ENCODE measurements at regions not wholly inside any gene's neighbourhood (a gene's known extent, or its start where the extent isn't known, plus 50 kb on each side); places are given as distances from the start of the nearest gene placed in this dataset.

- FAIRE-seq (no peak), DNase-seq (ENCODE audit: insufficient read length, low spot score) (no peak)
- TF ChIP-seq SPI1 (IDR thresholded peaks at IDR 0.05; ENCODE audit: low read depth, low read length) (no peak), TAF1 (IDR thresholded peaks at IDR 0.05; ENCODE audit: low read depth, low read length) (no peak), POLR2AphosphoS5 (IDR thresholded peaks at IDR 0.05; ENCODE audit: low read depth, low read length) (no peak), POLR2A (IDR thresholded peaks at IDR 0.05; ENCODE audit: low read depth, low read length) (no peak), PAX5 (IDR thresholded peaks at IDR 0.05; ENCODE audit: insufficient read depth, low read length, severe bottlenecking) (no peak), POU2F2 (IDR thresholded peaks at IDR 0.05; ENCODE audit: low read depth, low read length) (no peak)
These were observed 455.6 kb upstream of the COBL start for GRCh38 chr7:51772190-51772589.

- DNase-seq (ENCODE audit: insufficient read length, low spot score) (no peak), FAIRE-seq (no peak)
- no peak for TF ChIP-seq TAF1 (IDR thresholded peaks at IDR 0.05; ENCODE audit: low read depth, low read length)
- TF ChIP-seq SPI1 (IDR thresholded peaks at IDR 0.05; ENCODE audit: low read depth, low read length) = no peak
- TF ChIP-seq PAX5 (IDR thresholded peaks at IDR 0.05; ENCODE audit: insufficient read depth, low read length, severe bottlenecking) = no peak
- no peak for TF ChIP-seq POLR2AphosphoS5 (IDR thresholded peaks at IDR 0.05; ENCODE audit: low read depth, low read length)
These were observed 448.4 kb upstream of the COBL start for GRCh38 chr7:51764976-51765375.

DNA sequence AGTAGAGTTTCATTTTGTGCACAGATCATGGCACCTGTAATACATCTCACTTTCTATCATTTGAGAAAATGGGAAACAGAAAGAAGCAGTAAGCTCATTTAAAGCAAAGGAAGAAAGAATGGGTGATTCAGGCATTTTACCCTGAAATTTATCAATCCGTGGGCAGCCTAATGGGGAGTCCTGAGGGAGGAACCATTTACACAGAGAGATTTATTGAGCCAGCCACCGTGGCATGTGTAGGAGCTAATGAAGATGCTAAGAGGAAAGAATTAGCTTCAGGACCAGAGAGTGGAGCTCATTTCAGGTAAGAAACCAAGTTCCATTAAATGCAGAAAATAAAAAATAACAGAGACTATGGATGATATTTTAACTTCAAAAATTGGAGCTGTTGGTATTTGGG is 443.4 kb upstream of the COBL start:
- FAIRE-seq = no peak
- no peak for TF ChIP-seq PAX5 (IDR thresholded peaks at IDR 0.05; ENCODE audit: insufficient read depth, low read length, severe bottlenecking)
- TF ChIP-seq SPI1 (IDR thresholded peaks at IDR 0.05; ENCODE audit: low read depth, low read length) = no peak
- TF ChIP-seq POLR2A (IDR thresholded peaks at IDR 0.05; ENCODE audit: low read depth, low read length) = no peak
- TF ChIP-seq POU2F2 (IDR thresholded peaks at IDR 0.05; ENCODE audit: low read depth, low read length) = no peak
- no peak for TF ChIP-seq TAF1 (IDR thresholded peaks at IDR 0.05; ENCODE audit: low read depth, low read length)
- TF ChIP-seq POLR2AphosphoS5 (IDR thresholded peaks at IDR 0.05; ENCODE audit: low read depth, low read length) = no peak
- DNase-seq (ENCODE audit: insufficient read length, low spot score) = no peak

GRCh38 chr7:51757960-51758359 is 441.4 kb upstream of the COBL start:
- DNase-seq (ENCODE audit: insufficient read length, low spot score) (no peak), FAIRE-seq (no peak)
- no peak for TF ChIP-seq POLR2A (IDR thresholded peaks at IDR 0.05; ENCODE audit: low read depth, low read length)
- no peak for TF ChIP-seq SPI1 (IDR thresholded peaks at IDR 0.05; ENCODE audit: low read depth, low read length)
- no peak for TF ChIP-seq TAF1 (IDR thresholded peaks at IDR 0.05; ENCODE audit: low read depth, low read length)
- TF ChIP-seq POU2F2 (IDR thresholded peaks at IDR 0.05; ENCODE audit: low read depth, low read length) = no peak
- no peak for TF ChIP-seq POLR2AphosphoS5 (IDR thresholded peaks at IDR 0.05; ENCODE audit: low read depth, low read length)
- TF ChIP-seq PAX5 (IDR thresholded peaks at IDR 0.05; ENCODE audit: insufficient read depth, low read length, severe bottlenecking) = no peak

DNA sequence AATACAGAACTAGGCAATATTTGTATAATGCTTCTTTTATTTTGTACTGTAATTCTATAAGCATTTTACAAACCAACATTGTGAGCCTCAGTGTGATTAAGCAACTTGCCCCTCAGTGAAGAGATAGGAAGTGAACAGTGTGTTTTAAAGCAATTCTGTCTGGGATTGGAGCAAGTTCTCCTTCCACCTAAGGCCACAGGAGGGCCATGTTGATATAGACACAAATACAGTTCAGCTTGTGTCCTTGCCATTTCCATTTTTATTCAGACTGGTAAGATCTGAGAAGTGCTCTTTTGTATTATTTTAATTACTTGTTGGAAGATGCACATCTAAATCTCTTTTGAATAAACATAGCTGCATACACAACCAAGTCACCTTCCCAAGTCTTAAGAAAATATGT is 416.3 kb upstream of the COBL start:
- FAIRE-seq (no peak), DNase-seq (ENCODE audit: insufficient read length, low spot score) (no peak)
- no peak for TF ChIP-seq POU2F2 (IDR thresholded peaks at IDR 0.05; ENCODE audit: low read depth, low read length)
- TF ChIP-seq SPI1 (IDR thresholded peaks at IDR 0.05; ENCODE audit: low read depth, low read length) = no peak
- TF ChIP-seq POLR2AphosphoS5 (IDR thresholded peaks at IDR 0.05; ENCODE audit: low read depth, low read length) = no peak

DNA sequence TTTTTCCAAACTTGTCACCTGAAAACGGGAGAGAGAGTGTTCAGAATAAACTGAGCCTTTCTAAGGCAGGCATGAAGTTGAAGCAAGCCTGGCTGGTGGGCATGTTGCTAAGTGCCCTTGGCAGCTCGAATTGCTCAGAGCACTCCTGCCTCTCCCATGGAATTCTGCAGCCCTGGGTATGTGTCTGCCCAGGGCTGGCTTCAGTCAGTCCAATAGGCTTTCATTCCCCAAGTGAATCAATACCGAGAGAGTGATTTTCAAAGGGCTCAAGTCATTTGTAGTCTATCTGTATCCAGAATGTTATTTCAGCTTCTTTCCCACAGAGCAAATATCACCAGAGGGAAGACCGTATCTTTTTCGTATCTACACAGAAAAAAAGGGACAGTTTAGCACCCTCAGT is 415.5 kb upstream of the COBL start:
- no peak for FAIRE-seq
- no peak for DNase-seq (ENCODE audit: insufficient read length, low spot score)
- TF ChIP-seq SPI1 (IDR thresholded peaks at IDR 0.05; ENCODE audit: low read depth, low read length) = no peak
- TF ChIP-seq TAF1 (IDR thresholded peaks at IDR 0.05; ENCODE audit: low read depth, low read length) = no peak
- no peak for TF ChIP-seq PAX5 (IDR thresholded peaks at IDR 0.05; ENCODE audit: insufficient read depth, low read length, severe bottlenecking)
- TF ChIP-seq POLR2A (IDR thresholded peaks at IDR 0.05; ENCODE audit: low read depth, low read length) = no peak
- TF ChIP-seq POU2F2 (IDR thresholded peaks at IDR 0.05; ENCODE audit: low read depth, low read length) = no peak
- no peak for TF ChIP-seq POLR2AphosphoS5 (IDR thresholded peaks at IDR 0.05; ENCODE audit: low read depth, low read length)

DNA sequence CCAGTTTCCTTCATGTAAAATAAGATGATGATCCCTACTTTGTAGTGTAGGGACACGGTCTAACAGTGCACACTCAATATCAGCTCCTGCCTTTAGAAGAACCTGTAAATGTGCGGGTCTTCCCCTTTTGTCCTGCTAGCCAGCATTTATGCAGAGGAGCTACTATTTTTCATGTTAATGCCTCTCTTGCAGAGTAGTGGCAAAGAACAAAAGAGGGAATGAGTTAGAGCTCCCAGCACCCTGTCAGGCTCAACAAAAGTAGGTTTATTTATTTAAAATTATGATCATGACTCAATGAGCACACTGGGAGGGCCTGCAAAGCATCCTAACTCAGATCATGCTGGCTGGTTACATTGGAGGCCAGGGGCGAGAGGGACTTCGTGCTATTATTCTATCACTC is 414.5 kb upstream of the COBL start:
- DNase-seq (ENCODE audit: insufficient read length, low spot score) = no peak
- TF ChIP-seq POU2F2 (IDR thresholded peaks at IDR 0.05; ENCODE audit: low read depth, low read length) = no peak
- TF ChIP-seq POLR2A (IDR thresholded peaks at IDR 0.05; ENCODE audit: low read depth, low read length) = no peak
- TF ChIP-seq SPI1 (IDR thresholded peaks at IDR 0.05; ENCODE audit: low read depth, low read length) = no peak
- TF ChIP-seq PAX5 (IDR thresholded peaks at IDR 0.05; ENCODE audit: insufficient read depth, low read length, severe bottlenecking) = no peak
- TF ChIP-seq TAF1 (IDR thresholded peaks at IDR 0.05; ENCODE audit: low read depth, low read length) = no peak
- TF ChIP-seq POLR2AphosphoS5 (IDR thresholded peaks at IDR 0.05; ENCODE audit: low read depth, low read length) = no peak
- no peak for FAIRE-seq

DNA sequence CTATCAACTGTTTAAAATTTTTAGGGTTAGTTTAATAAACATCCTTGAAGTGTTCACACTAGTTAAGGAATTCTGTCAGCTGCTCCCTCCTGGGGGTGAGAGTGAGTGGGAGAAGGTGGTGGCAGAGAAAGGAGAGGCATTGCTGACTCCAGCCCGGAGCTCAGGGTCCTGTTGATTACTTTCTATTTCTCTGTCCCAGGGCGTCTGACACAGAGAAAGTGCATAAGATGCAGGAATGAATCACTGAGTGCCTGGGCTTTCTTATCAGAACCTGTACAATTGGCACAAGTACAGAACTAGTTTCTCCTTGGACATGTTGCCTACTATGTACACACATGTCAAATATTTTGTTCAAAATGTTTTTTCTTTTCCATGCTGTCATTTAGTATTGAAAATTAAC is 410.8 kb upstream of the COBL start:
- TF ChIP-seq TAF1 (IDR thresholded peaks at IDR 0.05; ENCODE audit: low read depth, low read length) (no peak), POU2F2 (IDR thresholded peaks at IDR 0.05; ENCODE audit: low read depth, low read length) (no peak), PAX5 (IDR thresholded peaks at IDR 0.05; ENCODE audit: insufficient read depth, low read length, severe bottlenecking) (no peak), SPI1 (IDR thresholded peaks at IDR 0.05; ENCODE audit: low read depth, low read length) (no peak), POLR2AphosphoS5 (IDR thresholded peaks at IDR 0.05; ENCODE audit: low read depth, low read length) (no peak), POLR2A (IDR thresholded peaks at IDR 0.05; ENCODE audit: low read depth, low read length) (no peak)
- DNase-seq (ENCODE audit: insufficient read length, low spot score) (no peak), FAIRE-seq (no peak)

GRCh38 chr7:51706851-51707250 is 390.2 kb upstream of the COBL start:
- DNase-seq (ENCODE audit: insufficient read length, low spot score) = no peak
- TF ChIP-seq TAF1 (IDR thresholded peaks at IDR 0.05; ENCODE audit: low read depth, low read length) (no peak), POLR2A (IDR thresholded peaks at IDR 0.05; ENCODE audit: low read depth, low read length) (no peak), POU2F2 (IDR thresholded peaks at IDR 0.05; ENCODE audit: low read depth, low read length) (no peak), SPI1 (IDR thresholded peaks at IDR 0.05; ENCODE audit: low read depth, low read length) (no peak), PAX5 (IDR thresholded peaks at IDR 0.05; ENCODE audit: insufficient read depth, low read length, severe bottlenecking) (no peak), POLR2AphosphoS5 (IDR thresholded peaks at IDR 0.05; ENCODE audit: low read depth, low read length) (no peak)
- FAIRE-seq = no peak

- DNase-seq (ENCODE audit: insufficient read length, low spot score) (no peak), FAIRE-seq (no peak)
- TF ChIP-seq POLR2AphosphoS5 (IDR thresholded peaks at IDR 0.05; ENCODE audit: low read depth, low read length) = no peak
- no peak for TF ChIP-seq POLR2A (IDR thresholded peaks at IDR 0.05; ENCODE audit: low read depth, low read length)
- no peak for TF ChIP-seq PAX5 (IDR thresholded peaks at IDR 0.05; ENCODE audit: insufficient read depth, low read length, severe bottlenecking)
- no peak for TF ChIP-seq SPI1 (IDR thresholded peaks at IDR 0.05; ENCODE audit: low read depth, low read length)
- TF ChIP-seq POU2F2 (IDR thresholded peaks at IDR 0.05; ENCODE audit: low read depth, low read length) = no peak
- TF ChIP-seq TAF1 (IDR thresholded peaks at IDR 0.05; ENCODE audit: low read depth, low read length) = no peak
These were observed 389.1 kb upstream of the COBL start for GRCh38 chr7:51705701-51706100.
